Ishikawa (cell line): ENCODE measurements at regions not wholly inside any gene's neighbourhood (a gene's known extent, or its start where the extent isn't known, plus 50 kb on each side); places are given as distances from the start of the nearest gene placed in this dataset.

Experiments used
- CEBPB ChIP-seq: IDR thresholded peaks from 2 replicates; pipeline ENCODE4 v1.6.1; 2012
- CREB1 ChIP-seq: IDR thresholded peaks from 2 replicates; pipeline ENCODE4 v1.6.1; 2012; ENCODE audit warnings: low read depth
- EGR1 ChIP-seq: IDR thresholded peaks from 2 replicates; pipeline ENCODE4 v1.6.1; 2012
- EP300 ChIP-seq: IDR thresholded peaks from 2 replicates; pipeline ENCODE4 v1.6.1; 2012; ENCODE audit warnings: borderline replicate concordance
- FOXM1 ChIP-seq: IDR thresholded peaks from 2 replicates; pipeline ENCODE4 v1.6.1; 2012; ENCODE audit warnings: low read depth, borderline replicate concordance
- MAX ChIP-seq: IDR thresholded peaks from 2 replicates; pipeline ENCODE4 v1.6.1; 2012
- NFIC ChIP-seq: IDR thresholded peaks from 2 replicates; pipeline ENCODE4 v1.6.1; 2012
- RAD21 ChIP-seq: IDR thresholded peaks from 2 replicates; pipeline ENCODE4 v1.6.1; 2012; ENCODE audit warnings: low read depth
- REST ChIP-seq: IDR thresholded peaks from 2 replicates; pipeline ENCODE4 v1.6.1; 2012; ENCODE audit warnings: low read depth, mild to moderate bottlenecking
- TAF1 ChIP-seq: IDR thresholded peaks from 2 replicates; pipeline ENCODE4 v1.6.1; 2012; ENCODE audit warnings: low read depth, mild to moderate bottlenecking
- TCF12 ChIP-seq: IDR thresholded peaks from 2 replicates; pipeline ENCODE4 v1.6.1; 2012; ENCODE audit warnings: low read depth
- TEAD4 ChIP-seq: IDR thresholded peaks from 2 replicates; pipeline ENCODE4 v1.6.1; 2012
- USF1 ChIP-seq: IDR thresholded peaks from 2 replicates; pipeline ENCODE4 v1.6.1; 2012
- YY1 ChIP-seq: IDR thresholded peaks from 2 replicates; pipeline ENCODE4 v1.6.1; 2012; ENCODE audit warnings: low read depth
- ZBTB7A ChIP-seq: IDR thresholded peaks from 2 replicates; pipeline ENCODE4 v1.6.1; 2012; ENCODE audit warnings: low read depth

GRCh38 chr2:150232321-150232720, 255.1 kb downstream of the RND3 start:
- TF ChIP-seq EGR1 (no peak), TCF12 (no peak)

GRCh38 chr2:150230616-150231015, 256.9 kb downstream of the RND3 start:
- no peak for TF ChIP-seq EP300
- no peak for TF ChIP-seq TCF12
- TF ChIP-seq CREB1, result no peak
- TF ChIP-seq FOXM1, result no peak
- no peak for TF ChIP-seq MAX
- TF ChIP-seq EGR1, result no peak
- no peak for TF ChIP-seq NFIC
- no peak for TF ChIP-seq TEAD4
- TF ChIP-seq TAF1, result no peak
- no peak for TF ChIP-seq CEBPB
- TF ChIP-seq USF1, result no peak
- no peak for TF ChIP-seq RAD21
- TF ChIP-seq YY1, result no peak
- TF ChIP-seq ZBTB7A, result no peak
- no peak for TF ChIP-seq REST

GRCh38 chr2:150230004-150230403, 257.5 kb downstream of the RND3 start:
- TF ChIP-seq REST (no peak), FOXM1 (no peak), EGR1 (no peak), TAF1 (no peak), CREB1 (no peak), RAD21 (no peak), USF1 (no peak), CEBPB (no peak), MAX (no peak), TEAD4 (no peak), YY1 (no peak), ZBTB7A (no peak), TCF12 (no peak)

- TF ChIP-seq ZBTB7A, result no peak
- no peak for TF ChIP-seq FOXM1
- TF ChIP-seq EGR1, result no peak
- no peak for TF ChIP-seq NFIC
- no peak for TF ChIP-seq MAX
- TF ChIP-seq TAF1, result no peak
- TF ChIP-seq RAD21, result no peak
- no peak for TF ChIP-seq TEAD4
- TF ChIP-seq CREB1, result no peak
- TF ChIP-seq REST, result no peak
- TF ChIP-seq TCF12, result no peak
- TF ChIP-seq USF1, result no peak
- no peak for TF ChIP-seq YY1
- no peak for TF ChIP-seq EP300
- no peak for TF ChIP-seq CEBPB
Measured at GRCh38 chr2:150228936-150229335, 258.5 kb downstream of the RND3 start.
